Esophagus squamous epithelium (tissue), 4 donors: ENCODE measurements at regions not wholly inside any gene's neighbourhood (a gene's known extent, or its start where the extent isn't known, plus 50 kb on each side); places are given as distances from the start of the nearest gene placed in this dataset.

Experiments
- CTCF ChIP-seq, 6 experiments: fragments of 450-650 bp in 4 of 6; fragments of 200-600 bp in 2 of 6; sonication (generic) in 2 of 6; IDR thresholded peaks; one replicate each; pipeline ENCODE4 v1.5.1; 2016 to 2019; ENCODE audit warnings: antibody characterized with exemption in 6 of 6, mild to moderate bottlenecking in 4 of 6, moderate library complexity in 4 of 6
- POLR2A ChIP-seq, 4 donors: fragments of 450-650 bp; IDR thresholded peaks; one replicate each; pipeline ENCODE4 v1.6.1; 2017; ENCODE audit warnings: antibody characterized with exemption in 4 of 4, mild to moderate bottlenecking in 4 of 4, moderate library complexity in 3 of 4

GRCh38 chr10:62635127-62635526 is 169.4 kb upstream of the ADO start:
- no peak for TF ChIP-seq CTCF (IDR thresholded peaks at IDR 0.05)
- TF ChIP-seq POLR2A (IDR thresholded peaks at IDR 0.05), result no peak
